ENCODE measurements at regions not wholly inside any gene's neighbourhood (a gene's known extent, or its start where the extent isn't known, plus 50 kb on each side); places are given as distances from the start of the nearest gene placed in this dataset.

GRCh38 chr13:50645092-50645491 is 198.4 kb downstream of the DLEU7 start:
- H3K27ac Mint-ChIP-seq = no peak overlapping the region
- no peaks in the 10 kb centered on the region for H3K4me1 Mint-ChIP-seq
- no peak overlapping the region for H3K4me3 Mint-ChIP-seq
- no peaks in the 10 kb centered on the region for H3K36me3 Mint-ChIP-seq
- Histone ChIP-seq H3K4me3 (ENCODE audit: low read length) (no peak overlapping the region), H3K36me3 (ENCODE audit: control insufficient read depth, insufficient read depth, low read length) (no peaks in the 10 kb centered on the region), H3K27ac (ENCODE audit: low read length) (no peak overlapping the region), H3K27me3 (ENCODE audit: control insufficient read depth, insufficient read depth, low read length) (no peaks in the 10 kb centered on the region), H3K9me3 (ENCODE audit: control insufficient read depth, insufficient read depth, low read length) (no peaks in the 10 kb centered on the region), H3K4me1 (ENCODE audit: control insufficient read depth, insufficient read depth, low read length) (no peaks in the 10 kb centered on the region)
- H3K27me3 Mint-ChIP-seq (ENCODE audit: low read depth in 2 of 2) = peaks cover 15 to 24% of the 10 kb centered on the region in 2 donors
- no peak for TF ChIP-seq CTCF (IDR thresholded peaks at IDR 0.05)
- intact Hi-C loops (cut with micrococcal nuclease) = no loop called here
- no peaks in the 10 kb centered on the region for H3K9me3 Mint-ChIP-seq
- no peak for ATAC-seq
- WGBS (ENCODE audit: insufficient coverage) = 92% methylated on average over 4 of the region's 4 CpGs
- DNase-seq = no peak

GRCh38 chr13:50646070-50646469 is 197.4 kb downstream of the DLEU7 start:
- no peaks in the 10 kb centered on the region for H3K4me1 ChIP-seq (ENCODE audit: control insufficient read depth, insufficient read depth, low read length)
- H3K4me3 ChIP-seq (ENCODE audit: low read length) = no peak overlapping the region
- H3K27ac ChIP-seq (ENCODE audit: low read length) = no peak overlapping the region
- H3K27me3 Mint-ChIP-seq (ENCODE audit: low read depth in 2 of 2) = peaks cover 22 to 23% of the 10 kb centered on the region in 2 donors
- intact Hi-C loops (cut with micrococcal nuclease) = no loop called here
- no peaks in the 10 kb centered on the region for H3K27me3 ChIP-seq (ENCODE audit: control insufficient read depth, insufficient read depth, low read length)
- no peak for TF ChIP-seq CTCF (IDR thresholded peaks at IDR 0.05)
- no peak for ATAC-seq
- no peak for DNase-seq
- H3K36me3 Mint-ChIP-seq = no peaks in the 10 kb centered on the region
- no peak overlapping the region for H3K4me3 Mint-ChIP-seq
- H3K27ac Mint-ChIP-seq = no peak overlapping the region
- no peaks in the 10 kb centered on the region for H3K9me3 ChIP-seq (ENCODE audit: control insufficient read depth, insufficient read depth, low read length)
- 97% methylated on average over 3 of the region's 3 CpGs for WGBS (ENCODE audit: insufficient coverage)
- peaks cover 0 to 2% of the 10 kb centered on the region in 2 donors for H3K4me1 Mint-ChIP-seq
- H3K36me3 ChIP-seq (ENCODE audit: control insufficient read depth, insufficient read depth, low read length) = no peaks in the 10 kb centered on the region
- H3K9me3 Mint-ChIP-seq = no peaks in the 10 kb centered on the region

- Mint-ChIP-seq H3K9me3 (no peaks in the 10 kb centered on the region), H3K36me3 (no peaks in the 10 kb centered on the region), H3K4me1 (peaks cover 0 to 5% of the 10 kb centered on the region in 2 donors), H3K4me3 (no peak overlapping the region), H3K27ac (no peak overlapping the region), H3K27me3 (ENCODE audit: low read depth in 2 of 2) (peaks cover 16 to 37% of the 10 kb centered on the region in 2 donors)
- Histone ChIP-seq H3K27ac (ENCODE audit: low read length) (no peak overlapping the region), H3K27me3 (ENCODE audit: control insufficient read depth, insufficient read depth, low read length) (no peaks in the 10 kb centered on the region), H3K36me3 (ENCODE audit: control insufficient read depth, insufficient read depth, low read length) (no peaks in the 10 kb centered on the region), H3K4me1 (ENCODE audit: control insufficient read depth, insufficient read depth, low read length) (no peaks in the 10 kb centered on the region), H3K9me3 (ENCODE audit: control insufficient read depth, insufficient read depth, low read length) (no peaks in the 10 kb centered on the region), H3K4me3 (ENCODE audit: low read length) (no peak overlapping the region)
- WGBS (ENCODE audit: insufficient coverage) = 96% methylated on average over 5 of the region's 5 CpGs
- intact Hi-C loops (cut with micrococcal nuclease) = no loop called here
- ATAC-seq (no peak), DNase-seq (no peak)
- no peak for TF ChIP-seq CTCF (IDR thresholded peaks at IDR 0.05)
Observed at GRCh38 chr13:50649211-50649610, 194.3 kb downstream of the DLEU7 start.
